Germinal center (tissue), 1 donor: ENCODE measurements at regions not wholly inside any gene's neighbourhood (a gene's known extent, or its start where the extent isn't known, plus 50 kb on each side); places are given as distances from the start of the nearest gene placed in this dataset.
"Not testable (repeated sequence)": the region's sequence is repeated elsewhere in the genome, so short reads cannot be mapped to it uniquely, and the experiment has no call there.

Experiments
- DNase-seq: peaks from one replicate; pipeline ENCODE4 v3.0.0; 2012; ENCODE audit warnings: mixed read lengths, low spot score

- not testable (repeated sequence) for DNase-seq
These were observed 916.0 kb downstream of the BRD1 start for GRCh38 chr22:48911647-48912046.

- not testable (repeated sequence) for DNase-seq
These were observed 916.6 kb downstream of the BRD1 start for GRCh38 chr22:48911067-48911466.

- no peak for DNase-seq
These were observed 919.1 kb downstream of the BRD1 start for GRCh38 chr22:48908547-48908946.

- no peak for DNase-seq
These were observed 920.1 kb downstream of the BRD1 start for GRCh38 chr22:48907591-48907990.

GRCh38 chr22:48906216-48906835 lies 921.3 kb downstream of the BRD1 start:
- DNase-seq = no peak

- DNase-seq = no peak
These were observed 922.3 kb downstream of the BRD1 start for GRCh38 chr22:48905206-48905975.

- DNase-seq = no peak
These were observed 924.6 kb downstream of the BRD1 start for GRCh38 chr22:48902983-48903650.

- DNase-seq = no peak
These were observed 925.4 kb downstream of the BRD1 start for GRCh38 chr22:48902001-48902869.

- no peak for DNase-seq
These were observed 926.3 kb downstream of the BRD1 start for GRCh38 chr22:48901324-48901723.

GRCh38 chr22:48900626-48901025 lies 927.0 kb downstream of the BRD1 start:
- DNase-seq = no peak

- no peak for DNase-seq
These were observed 927.4 kb downstream of the BRD1 start for GRCh38 chr22:48900327-48900597.

- DNase-seq = no peak
These were observed 927.9 kb downstream of the BRD1 start for GRCh38 chr22:48899523-48900326.

GRCh38 chr22:48898524-48899250 lies 929.0 kb downstream of the BRD1 start:
- DNase-seq = no peak

GRCh38 chr22:48897645-48898370 lies 929.9 kb downstream of the BRD1 start:
- no peak for DNase-seq

GRCh38 chr22:48896766-48897644 lies 930.7 kb downstream of the BRD1 start:
- no peak for DNase-seq

- DNase-seq = no peak
These were observed 931.6 kb downstream of the BRD1 start for GRCh38 chr22:48895831-48896765.

GRCh38 chr22:48895336-48895735 lies 932.3 kb downstream of the BRD1 start:
- no peak for DNase-seq

GRCh38 chr22:48894804-48895250 lies 932.8 kb downstream of the BRD1 start:
- DNase-seq = no peak
